ENCODE measurements at regions not wholly inside any gene's neighbourhood (a gene's known extent, or its start where the extent isn't known, plus 50 kb on each side); places are given as distances from the start of the nearest gene placed in this dataset.
"Not testable (repeated sequence)": the region's sequence is repeated elsewhere in the genome, so short reads cannot be mapped to it uniquely, and the experiment has no call there.

GRCh38 chr10:46816126-46816525 lies 95.1 kb upstream of the PTPN20 start:
- not testable (repeated sequence) for H2BK5ac ChIP-seq (ENCODE audit: insufficient read length, low read length); H3T11ph ChIP-seq (ENCODE audit: low read length); H4K5ac ChIP-seq (ENCODE audit: insufficient read length, low read depth, low read length); H3K4me2 ChIP-seq (ENCODE audit: insufficient read depth, insufficient read length, low read length); H2BK120ac ChIP-seq (ENCODE audit: low read depth, low read length, poor library complexity, severe bottlenecking); H2BK12ac ChIP-seq (ENCODE audit: insufficient read length, low read depth, low read length); H3K9ac ChIP-seq (ENCODE audit: extremely low read depth, insufficient read length, low read length); H3K56ac ChIP-seq (ENCODE audit: insufficient read length, low read depth, low read length); H3K27ac ChIP-seq (ENCODE audit: insufficient read length, low read depth, low read length); H3K79me2 ChIP-seq (ENCODE audit: insufficient read depth, low read length); H3K9me3 Mint-ChIP-seq; H3K14ac ChIP-seq (ENCODE audit: insufficient read depth, low read length); H3K4me3 Mint-ChIP-seq; H3K4me1 ChIP-seq (ENCODE audit: insufficient read depth, low read length); H3K4ac ChIP-seq (ENCODE audit: low read depth, low read length); H3K79me1 ChIP-seq (ENCODE audit: insufficient read depth, low read depth, low read length, poor library complexity, severe bottlenecking); H4K20me1 ChIP-seq (ENCODE audit: control insufficient read depth, insufficient read depth, insufficient read length); H3K23me2 ChIP-seq (ENCODE audit: insufficient read length, low read depth, low read length, poor library complexity, severe bottlenecking); H3K27me3 ChIP-seq (ENCODE audit: insufficient read depth, low read length); H3K18ac ChIP-seq (ENCODE audit: insufficient read length, low read depth, low read length); H2BK15ac ChIP-seq (ENCODE audit: low read depth, low read length); DNase-seq; H3K4me1 Mint-ChIP-seq; H4K8ac ChIP-seq (replicated peaks; ENCODE audit: insufficient read length, low read depth, low read length); H3K9me3 ChIP-seq (ENCODE audit: control insufficient read depth, low read depth, low read length); H3K36me3 Mint-ChIP-seq (ENCODE audit: insufficient read depth in 1 of 3, low read depth in 3 of 3); H3K23ac ChIP-seq (ENCODE audit: insufficient read length, low read depth, low read length); H3K27ac Mint-ChIP-seq; H2BK20ac ChIP-seq (ENCODE audit: low read depth, low read length, poor library complexity, severe bottlenecking); H2AK5ac ChIP-seq (ENCODE audit: insufficient read length, low read length); H4K91ac ChIP-seq (ENCODE audit: insufficient read length, low read depth, low read length); H3K27me3 Mint-ChIP-seq (ENCODE audit: low read depth); H2AFZ ChIP-seq (ENCODE audit: low read length)
- WGBS (ENCODE audit: extremely low coverage, insufficient read length, low lambda C conversion rate): no CpG with 5 or more reads among the region's 18 CpGs

- not testable (repeated sequence) for H3K27ac ChIP-seq (ENCODE audit: insufficient read length, low read depth, low read length)
Observed at GRCh38 chr10:46840393-46841050, 70.7 kb upstream of the PTPN20 start.

More at GRCh38 chr10:46840393-46841050, 70.7 kb upstream of the PTPN20 start:
- H3K4me1 ChIP-seq (ENCODE audit: insufficient read depth, low read length); H3K9ac ChIP-seq (ENCODE audit: extremely low read depth, insufficient read length, low read length); H3K79me2 ChIP-seq (ENCODE audit: insufficient read depth, low read length); H3K4me2 ChIP-seq (ENCODE audit: insufficient read depth, insufficient read length, low read length); H3K27me3 ChIP-seq (ENCODE audit: insufficient read depth, low read length); H3K56ac ChIP-seq (ENCODE audit: insufficient read length, low read depth, low read length); H2BK5ac ChIP-seq (ENCODE audit: insufficient read length, low read length); H4K8ac ChIP-seq (replicated peaks; ENCODE audit: insufficient read length, low read depth, low read length); H3K36me3 Mint-ChIP-seq (ENCODE audit: insufficient read depth in 1 of 3, low read depth in 3 of 3); DNase-seq; H2BK12ac ChIP-seq (ENCODE audit: insufficient read length, low read depth, low read length); H3T11ph ChIP-seq (ENCODE audit: low read length); H3K4ac ChIP-seq (ENCODE audit: low read depth, low read length); H2BK15ac ChIP-seq (ENCODE audit: low read depth, low read length); H4K5ac ChIP-seq (ENCODE audit: insufficient read length, low read depth, low read length); H3K23ac ChIP-seq (ENCODE audit: insufficient read length, low read depth, low read length); H2AK5ac ChIP-seq (ENCODE audit: insufficient read length, low read length); H3K18ac ChIP-seq (ENCODE audit: insufficient read length, low read depth, low read length); H3K79me1 ChIP-seq (ENCODE audit: insufficient read depth, low read depth, low read length, poor library complexity, severe bottlenecking); H3K4me1 Mint-ChIP-seq; H2BK120ac ChIP-seq (ENCODE audit: low read depth, low read length, poor library complexity, severe bottlenecking); H3K27me3 Mint-ChIP-seq (ENCODE audit: low read depth); H3K27ac Mint-ChIP-seq; H4K20me1 ChIP-seq (ENCODE audit: control insufficient read depth, insufficient read depth, insufficient read length); H3K4me3 Mint-ChIP-seq; H3K9me3 ChIP-seq (ENCODE audit: control insufficient read depth, low read depth, low read length); H2BK20ac ChIP-seq (ENCODE audit: low read depth, low read length, poor library complexity, severe bottlenecking); H3K14ac ChIP-seq (ENCODE audit: insufficient read depth, low read length); H4K91ac ChIP-seq (ENCODE audit: insufficient read length, low read depth, low read length); H3K9me3 Mint-ChIP-seq; H3K23me2 ChIP-seq (ENCODE audit: insufficient read length, low read depth, low read length, poor library complexity, severe bottlenecking); H2AFZ ChIP-seq (ENCODE audit: low read length): not testable (repeated sequence)
- WGBS (ENCODE audit: extremely low coverage, insufficient read length, low lambda C conversion rate): no CpG with 5 or more reads among the region's 11 CpGs
